Uterus (tissue), 2 donors: ENCODE measurements at regions not wholly inside any gene's neighbourhood (a gene's known extent, or its start where the extent isn't known, plus 50 kb on each side); places are given as distances from the start of the nearest gene placed in this dataset.

Experiments
- CTCF ChIP-seq, 4 experiments: fragments of 200-600 bp in 2 of 4; fragments of 450-650 bp in 2 of 4; sonication (generic) in 2 of 4; IDR thresholded peaks; one replicate each; pipeline ENCODE4 v1.5.1; 2016 to 2019; ENCODE audit warnings: antibody characterized with exemption in 4 of 4, mild to moderate bottlenecking in 2 of 4, moderate library complexity in 1 of 4
- POLR2A ChIP-seq, 2 donors: fragments of 450-650 bp; IDR thresholded peaks; one replicate each; pipeline ENCODE4 v1.6.1; 2016; ENCODE audit warnings: antibody characterized with exemption in 2 of 2, mild to moderate bottlenecking in 1 of 2, moderate library complexity in 1 of 2

GRCh38 chr14:42011221-42011620, 404.5 kb downstream of the LRFN5 start:
- TF ChIP-seq POLR2A (IDR thresholded peaks at IDR 0.05) = no peak
- no peak for TF ChIP-seq CTCF (IDR thresholded peaks at IDR 0.05)
